Nephron progenitor cell (in vitro differentiated cells): ENCODE measurements at regions not wholly inside any gene's neighbourhood (a gene's known extent, or its start where the extent isn't known, plus 50 kb on each side); places are given as distances from the start of the nearest gene placed in this dataset.

ENCODE experiments used
- DNase-seq: peaks from one replicate; pipeline ENCODE4 v3.0.0; 2021
- H3K27ac Mint-ChIP-seq: 2 replicates; pipeline ENCODE4 v1.8.0; 2021; ENCODE audit warnings: mild to moderate bottlenecking, moderate library complexity, mixed read lengths
- H3K27me3 Mint-ChIP-seq: 2 replicates; pipeline ENCODE4 v1.8.0; 2021; ENCODE audit warnings: mild to moderate bottlenecking, low read depth, mixed read lengths; ENCODE audit not compliant: poor library complexity
- H3K36me3 Mint-ChIP-seq: 2 replicates; pipeline ENCODE4 v1.8.0; 2021; ENCODE audit warnings: low read depth, mixed read lengths
- H3K4me1 Mint-ChIP-seq: 2 replicates; pipeline ENCODE4 v1.8.0; 2021; ENCODE audit warnings: mixed read lengths
- H3K4me3 Mint-ChIP-seq: 2 replicates; pipeline ENCODE4 v1.8.0; 2021; ENCODE audit warnings: mild to moderate bottlenecking, moderate library complexity, mixed read lengths
- H3K9me3 Mint-ChIP-seq: 2 replicates; pipeline ENCODE4 v1.8.0; 2021; ENCODE audit warnings: mild to moderate bottlenecking, moderate library complexity, mixed read lengths
- CTCF ChIP-seq: fragments of 200-600 bp; sonication (generic); IDR thresholded peaks from 2 replicates; pipeline ENCODE4 v1.5.0; 2021; ENCODE audit warnings: antibody characterized with exemption

- DNase-seq = no peak
- H3K27ac Mint-ChIP-seq = no peak overlapping the region
- no peaks in the 10 kb centered on the region for H3K9me3 Mint-ChIP-seq
- no peak for TF ChIP-seq CTCF
- H3K27me3 Mint-ChIP-seq = peaks cover 59% of the 10 kb centered on the region
- H3K4me1 Mint-ChIP-seq = peaks cover 10% of the 10 kb centered on the region
- H3K4me3 Mint-ChIP-seq = no peak overlapping the region
- no peaks in the 10 kb centered on the region for H3K36me3 Mint-ChIP-seq
Measured at GRCh38 chr5:77839691-77840090, 63.6 kb upstream of the TBCA start.

GRCh38 chr5:77832938-77833337 is 56.8 kb upstream of the TBCA start:
- H3K27ac Mint-ChIP-seq = no peak overlapping the region
- H3K36me3 Mint-ChIP-seq = no peaks in the 10 kb centered on the region
- H3K9me3 Mint-ChIP-seq = no peaks in the 10 kb centered on the region
- peaks cover 18% of the 10 kb centered on the region for H3K27me3 Mint-ChIP-seq
- no peak for TF ChIP-seq CTCF
- no peaks in the 10 kb centered on the region for H3K4me1 Mint-ChIP-seq
- no peak for DNase-seq
- no peak overlapping the region for H3K4me3 Mint-ChIP-seq

- DNase-seq = no peak
- H3K27ac Mint-ChIP-seq = no peak overlapping the region
- no peak overlapping the region for H3K4me3 Mint-ChIP-seq
Measured at GRCh38 chr5:77832166-77832770, 56.1 kb upstream of the TBCA start.

DNA sequence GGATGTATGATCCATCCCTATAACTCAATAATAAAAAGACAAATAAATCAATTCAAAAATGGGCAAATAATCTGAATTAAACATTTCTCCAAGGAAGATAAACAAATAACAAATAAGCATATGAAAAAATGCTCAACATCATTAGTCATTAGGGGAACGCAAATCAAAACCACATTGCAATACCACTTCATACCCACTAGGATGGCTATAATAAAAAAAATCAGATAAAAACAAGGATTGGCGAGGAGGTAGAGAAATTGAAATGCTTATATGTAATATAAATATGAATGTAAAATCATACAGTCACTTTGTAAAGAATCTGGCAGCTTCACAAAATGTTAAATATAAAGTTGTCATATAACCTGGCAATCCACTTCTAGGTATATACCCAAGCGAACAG is 52.3 kb upstream of the TBCA start:
- H3K4me1 Mint-ChIP-seq = peaks cover 17% of the 10 kb centered on the region
- TF ChIP-seq CTCF = peak; percentile 40
- H3K27me3 Mint-ChIP-seq = peaks cover 8% of the 10 kb centered on the region
- H3K9me3 Mint-ChIP-seq = no peaks in the 10 kb centered on the region
- H3K4me3 Mint-ChIP-seq = no peak overlapping the region
- no peaks in the 10 kb centered on the region for H3K36me3 Mint-ChIP-seq
- DNase-seq = no peak
- no peak overlapping the region for H3K27ac Mint-ChIP-seq

More at GRCh38 chr5:77832166-77832770, 56.1 kb upstream of the TBCA start:
- no peaks in the 10 kb centered on the region for H3K36me3 Mint-ChIP-seq
- H3K27me3 Mint-ChIP-seq = peaks cover 13% of the 10 kb centered on the region
- TF ChIP-seq CTCF = no peak
- no peaks in the 10 kb centered on the region for H3K4me1 Mint-ChIP-seq
- H3K9me3 Mint-ChIP-seq = no peaks in the 10 kb centered on the region
